HG02588 (cell line): ENCODE measurements at regions not wholly inside any gene's neighbourhood (a gene's known extent, or its start where the extent isn't known, plus 50 kb on each side); places are given as distances from the start of the nearest gene placed in this dataset.

ENCODE experiments used
- ATAC-seq: cut with Tn5 transposase; IDR thresholded peaks from one replicate; pipeline ENCODE4 v1.9.1; 2021; ENCODE audit warnings: mild to moderate bottlenecking, moderate library complexity; ENCODE audit not compliant: unreplicated experiment

DNA sequence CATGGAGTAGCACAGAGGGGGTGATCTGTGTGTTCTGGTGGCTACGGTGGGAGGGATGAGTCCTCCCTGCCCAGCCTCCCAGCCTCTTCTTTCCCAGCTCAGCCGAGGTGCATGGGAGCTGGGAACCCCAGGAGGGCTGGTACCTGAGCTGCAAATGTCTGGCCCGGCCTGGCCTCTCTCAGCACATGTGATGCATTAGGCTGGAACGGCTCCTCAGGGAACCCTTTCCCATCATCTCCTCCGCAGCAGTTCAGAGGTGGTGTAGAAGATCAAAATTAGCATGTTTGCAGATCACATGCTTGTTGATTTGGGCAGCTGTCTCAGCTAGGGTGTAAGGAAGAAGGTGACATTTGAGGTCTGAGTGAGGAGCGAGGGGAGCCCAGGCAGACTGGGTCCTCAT, 126.6 kb downstream of the EMX2 start:
- no peak for ATAC-seq

DNA sequence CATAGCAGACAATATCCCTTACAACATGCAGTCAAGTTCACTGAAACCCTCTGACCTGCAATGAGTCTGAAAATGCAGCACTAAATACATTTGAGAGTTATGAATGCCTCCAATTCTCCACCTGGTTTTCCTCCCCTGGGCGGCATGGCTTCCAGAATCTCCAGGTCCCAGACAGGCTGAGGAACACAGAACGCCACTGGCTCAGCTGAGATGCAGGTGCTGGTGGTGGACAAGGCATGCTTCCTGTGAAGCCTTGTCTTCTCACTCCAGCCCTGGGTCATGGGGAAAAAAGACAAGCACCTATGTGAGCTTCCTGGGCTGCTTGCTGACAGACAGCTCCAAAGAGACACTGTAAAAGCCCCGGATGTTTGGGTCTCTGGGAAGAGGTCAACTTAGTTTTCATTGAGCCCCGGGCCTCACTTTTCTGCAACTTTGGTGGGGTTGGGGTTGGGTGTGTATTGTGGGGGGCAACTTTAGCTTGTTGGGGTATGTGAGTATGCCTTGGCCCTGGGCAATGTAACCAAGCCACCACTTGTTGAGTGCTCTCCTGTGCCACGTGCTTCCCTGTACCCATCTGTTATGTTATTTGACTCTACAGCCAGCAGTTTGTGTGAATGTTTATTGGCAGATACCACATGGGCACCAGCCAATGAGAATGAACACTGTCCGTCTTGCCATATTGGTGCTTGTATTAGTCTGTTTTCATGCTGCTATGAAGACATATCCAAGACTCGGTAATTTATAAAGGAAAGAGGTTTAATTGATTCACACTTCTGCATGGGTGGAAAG, 127.8 kb downstream of the EMX2 start:
- no peak for ATAC-seq

DNA sequence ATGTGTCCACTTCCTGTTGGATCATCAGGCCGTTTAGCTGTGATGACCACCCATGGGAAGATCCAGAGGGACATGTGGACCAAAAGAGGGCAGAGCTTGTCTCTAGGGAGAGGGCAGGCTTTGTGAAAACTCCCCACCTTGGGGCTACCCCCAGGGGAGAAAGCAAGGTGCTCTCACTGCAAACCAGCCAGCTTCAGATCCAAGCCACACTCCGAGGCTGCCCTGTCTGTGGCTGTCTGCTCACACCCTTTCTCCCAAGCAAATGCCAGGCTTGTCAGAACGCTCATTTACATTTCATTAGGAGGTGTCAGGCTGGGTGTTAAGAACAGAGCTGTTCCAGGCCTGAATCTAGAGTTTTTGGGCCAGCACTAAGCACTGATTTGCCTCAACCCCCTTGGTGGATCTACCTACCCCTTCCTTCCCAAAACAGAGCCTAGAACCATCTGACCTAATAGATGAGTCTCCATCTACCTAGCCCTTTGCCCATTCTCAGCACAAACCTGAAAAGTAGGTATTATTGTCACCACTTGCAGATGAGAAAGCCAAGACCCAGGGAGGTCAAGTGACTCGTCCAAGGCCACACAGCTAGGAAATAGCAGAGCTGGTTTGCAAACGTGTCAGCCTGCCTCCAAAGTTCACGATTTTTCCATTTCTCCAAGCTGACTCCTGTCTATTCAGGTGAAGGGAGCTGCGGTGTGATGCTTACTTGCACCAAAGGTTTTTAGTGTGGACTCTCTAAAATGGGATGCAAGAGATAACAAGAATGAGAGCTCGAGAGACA, 130.9 kb downstream of the EMX2 start:
- no peak for ATAC-seq

DNA sequence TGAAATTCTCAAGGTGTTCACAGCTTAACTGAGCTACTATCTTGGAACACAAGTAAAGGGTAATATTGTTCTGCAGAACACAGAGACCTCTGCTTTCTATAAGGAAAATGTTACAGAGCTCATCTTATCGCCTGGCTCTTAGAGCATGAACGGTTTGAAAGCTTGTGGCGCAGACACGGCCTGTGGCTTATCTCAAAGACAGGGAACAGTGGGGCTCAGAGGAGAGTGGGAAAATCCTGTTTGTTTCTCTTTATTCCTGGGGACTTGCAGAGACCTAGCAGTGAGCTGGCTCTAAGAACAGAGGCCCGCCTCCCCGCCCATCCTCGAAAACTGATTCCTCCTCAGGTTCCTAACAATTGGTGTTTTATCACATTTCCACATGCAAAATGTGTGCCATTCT, 131.7 kb downstream of the EMX2 start:
- no peak for ATAC-seq

DNA sequence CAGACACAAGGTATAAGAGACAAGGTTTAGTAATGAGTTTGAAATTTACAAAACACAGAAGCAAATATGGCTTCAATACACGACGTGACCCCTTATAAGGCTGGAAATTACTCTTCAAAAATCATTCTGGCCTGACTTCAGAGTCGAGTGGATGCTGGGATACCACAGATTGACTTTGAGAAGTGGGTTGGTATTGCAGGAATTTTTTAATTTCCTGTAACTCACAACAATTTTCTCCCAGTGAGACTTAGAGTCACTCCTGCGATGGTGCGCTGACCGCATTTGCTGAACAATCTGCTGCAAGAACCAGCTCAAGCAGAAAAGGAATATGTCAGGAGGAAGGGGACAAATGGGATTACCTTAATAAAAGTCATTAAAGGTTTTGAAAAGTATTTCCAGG, 132.1 kb downstream of the EMX2 start:
- ATAC-seq = no peak

DNA sequence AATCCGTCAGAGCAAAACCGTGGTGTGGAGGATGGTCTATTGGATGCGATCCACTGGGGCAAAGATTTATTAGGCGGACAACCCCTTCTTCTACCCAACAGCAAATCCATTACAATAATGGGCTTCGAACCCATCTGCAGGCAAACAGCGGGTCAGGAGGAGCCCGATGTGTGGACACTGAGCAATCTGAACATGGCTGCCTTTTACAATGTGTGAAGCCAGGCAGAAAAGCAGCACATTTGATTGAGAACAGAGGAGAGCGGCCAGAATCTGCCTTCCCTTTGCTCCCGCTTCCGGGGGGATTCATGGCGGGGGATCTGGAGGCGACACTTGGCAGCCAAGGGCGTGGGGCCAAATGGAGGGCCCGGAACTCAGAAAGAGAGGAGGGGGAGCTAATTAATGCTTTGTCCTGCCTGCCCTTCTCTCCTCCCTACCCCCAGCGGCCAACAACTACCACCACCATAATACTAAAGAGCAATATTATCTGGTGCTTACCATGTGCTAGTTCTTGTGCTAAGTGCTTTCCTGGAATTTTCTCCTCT, 133.0 kb downstream of the EMX2 start:
- no peak for ATAC-seq

DNA sequence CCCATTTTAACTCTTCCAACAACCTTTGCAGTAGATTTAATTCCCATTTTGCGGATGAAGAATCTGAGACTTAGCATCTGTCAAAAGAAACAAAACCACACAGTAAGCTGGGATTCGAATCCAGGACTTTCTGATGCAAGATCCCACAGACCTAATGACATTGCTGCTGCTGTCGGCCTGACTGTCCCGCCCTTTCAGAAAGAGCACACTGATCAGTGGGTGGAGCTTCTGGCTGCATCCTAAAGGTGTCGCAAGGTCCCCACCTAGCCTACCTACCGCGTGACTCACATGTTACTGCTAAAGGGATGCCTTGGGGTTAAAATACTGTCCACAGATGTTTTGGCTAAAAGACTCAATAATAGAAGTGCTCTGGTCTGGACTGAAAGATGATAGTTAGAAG, 134.7 kb downstream of the EMX2 start:
- no peak for ATAC-seq

DNA sequence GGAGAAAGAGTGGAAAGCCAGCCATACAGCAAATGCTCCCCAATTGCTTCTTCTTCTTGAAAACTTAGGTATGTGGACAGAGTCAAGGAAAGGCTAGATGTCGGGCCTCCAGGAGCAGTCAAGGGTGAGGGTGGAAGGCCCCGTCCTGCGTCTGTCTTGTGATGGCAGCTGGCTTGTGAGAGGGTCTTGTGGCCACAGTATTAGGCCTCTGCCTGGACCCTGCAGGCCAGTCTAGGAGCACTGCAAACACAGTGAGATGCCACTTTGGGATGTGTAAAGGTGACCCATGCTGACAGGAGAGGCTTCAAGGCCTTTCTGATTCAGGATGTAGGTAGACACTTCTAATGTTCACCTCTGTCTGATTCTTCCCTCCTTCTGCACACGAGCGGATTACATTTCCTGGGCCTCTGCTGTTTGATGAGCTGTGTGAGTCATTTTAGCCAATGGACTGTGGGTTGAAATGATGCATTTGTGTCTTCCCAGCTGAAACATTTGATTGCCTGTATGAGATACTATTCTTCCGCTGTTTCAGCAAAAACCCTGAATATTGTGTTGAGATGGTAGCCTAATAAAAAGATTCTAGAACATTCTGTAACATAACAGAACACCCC, 135.4 kb downstream of the EMX2 start:
- no peak for ATAC-seq

DNA sequence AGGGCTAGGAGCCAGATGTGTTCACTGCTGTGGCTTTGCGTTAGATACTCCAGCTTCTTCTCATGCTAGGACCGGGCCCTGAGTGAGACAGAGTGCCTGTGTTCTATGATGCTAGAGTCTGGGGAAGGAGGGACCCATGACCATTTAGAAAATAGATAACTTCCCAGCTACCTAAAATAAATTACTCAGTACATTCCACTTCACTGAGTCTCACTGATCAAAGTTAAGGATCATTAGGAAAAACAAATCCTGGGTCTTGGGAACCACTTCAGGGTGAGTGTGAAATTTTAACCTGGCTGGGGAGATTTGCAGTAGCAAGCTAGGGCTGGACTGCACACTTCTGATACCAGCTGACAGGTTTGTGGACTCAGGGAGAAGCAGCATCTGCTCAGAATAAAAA, 138.1 kb downstream of the EMX2 start:
- ATAC-seq = no peak

DNA sequence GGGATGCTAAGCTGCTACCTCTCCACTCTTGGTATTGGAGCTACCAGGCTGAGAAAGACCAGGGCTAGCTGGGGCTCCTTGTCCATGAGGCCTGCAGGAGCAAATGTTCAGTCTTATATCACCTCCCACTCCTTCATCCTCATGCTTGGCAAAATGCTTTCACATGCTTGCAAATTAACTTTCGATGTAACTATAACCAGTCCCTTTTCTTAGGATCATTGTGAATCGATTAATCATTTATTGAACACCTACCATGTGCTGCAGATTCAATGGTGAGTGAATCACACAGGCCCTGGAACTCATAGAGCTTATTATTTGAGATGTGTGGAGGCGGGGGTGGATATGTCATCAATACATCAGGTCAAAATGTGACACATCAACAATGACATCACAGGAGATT, 138.6 kb downstream of the EMX2 start:
- ATAC-seq = no peak

DNA sequence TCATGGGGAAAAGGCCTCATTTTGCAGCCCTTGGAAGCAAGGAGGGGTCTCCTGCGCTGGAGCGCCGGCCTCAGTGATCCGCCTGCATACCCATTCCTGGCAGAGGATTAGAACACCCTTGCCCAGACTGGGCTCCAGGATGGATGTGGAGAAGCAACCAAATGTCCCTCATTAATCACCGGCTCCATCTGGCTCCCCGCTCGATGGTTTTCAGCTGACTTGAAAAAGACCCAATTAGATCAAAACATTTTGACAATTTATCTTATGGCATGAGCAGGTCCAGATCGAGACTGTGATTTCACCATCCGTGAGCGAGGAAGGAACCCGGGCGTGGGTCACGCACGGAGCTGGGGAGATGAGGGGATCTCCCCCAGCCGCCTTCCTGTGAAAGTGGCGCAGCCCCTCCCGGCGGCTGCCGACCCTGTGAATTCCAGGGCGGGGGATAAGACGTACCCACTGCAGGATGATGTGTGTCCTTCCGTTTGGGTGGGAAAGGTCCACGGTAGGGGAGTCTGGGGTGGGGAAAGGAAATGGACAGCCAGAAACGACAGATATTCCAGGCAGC, 141.6 kb downstream of the EMX2 start:
- no peak for ATAC-seq

DNA sequence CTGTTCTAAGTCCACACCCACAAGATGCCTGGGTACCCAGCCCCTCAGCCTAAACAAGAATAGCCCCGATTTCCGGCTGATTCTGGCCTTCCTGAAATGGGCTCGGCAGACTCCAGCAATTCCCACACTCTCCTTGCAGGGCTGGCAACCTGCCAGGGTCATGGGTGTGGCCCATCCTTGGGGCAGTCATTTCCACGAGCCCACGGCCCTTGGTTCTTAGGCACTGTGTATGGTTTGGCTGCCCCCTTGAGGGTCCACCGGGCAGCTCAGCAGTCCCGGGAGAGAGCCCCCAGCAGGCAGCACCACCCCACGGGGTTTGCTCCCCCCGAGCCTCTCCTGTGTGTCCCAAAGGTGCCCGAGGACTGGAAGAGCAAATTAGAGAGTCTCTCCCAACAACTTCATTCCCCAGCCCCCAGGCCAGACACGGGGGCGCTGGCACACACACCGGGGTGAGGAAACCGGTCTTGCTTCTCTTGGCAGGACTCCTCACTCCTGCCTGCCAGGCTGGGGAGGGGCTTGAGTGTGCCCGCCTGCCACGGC, 142.2 kb downstream of the EMX2 start:
- ATAC-seq = no peak

DNA sequence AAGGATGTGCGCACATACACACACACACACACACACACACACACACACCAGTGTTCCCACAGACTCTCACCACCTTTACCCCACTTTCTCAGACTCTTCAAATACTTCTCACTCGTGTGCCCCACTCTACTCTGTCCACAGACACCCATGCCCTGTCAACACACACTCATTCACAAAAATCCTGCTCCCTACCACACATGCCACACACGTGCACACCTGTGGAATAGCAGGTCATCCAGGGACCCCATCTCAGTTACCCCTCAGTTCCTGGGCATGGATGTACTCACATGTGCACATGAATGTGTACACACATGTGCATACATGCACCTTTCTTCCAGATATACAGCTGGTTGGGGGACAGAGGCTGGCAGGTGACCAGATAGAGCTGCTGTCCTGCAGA, 142.9 kb downstream of the EMX2 start:
- no peak for ATAC-seq

DNA sequence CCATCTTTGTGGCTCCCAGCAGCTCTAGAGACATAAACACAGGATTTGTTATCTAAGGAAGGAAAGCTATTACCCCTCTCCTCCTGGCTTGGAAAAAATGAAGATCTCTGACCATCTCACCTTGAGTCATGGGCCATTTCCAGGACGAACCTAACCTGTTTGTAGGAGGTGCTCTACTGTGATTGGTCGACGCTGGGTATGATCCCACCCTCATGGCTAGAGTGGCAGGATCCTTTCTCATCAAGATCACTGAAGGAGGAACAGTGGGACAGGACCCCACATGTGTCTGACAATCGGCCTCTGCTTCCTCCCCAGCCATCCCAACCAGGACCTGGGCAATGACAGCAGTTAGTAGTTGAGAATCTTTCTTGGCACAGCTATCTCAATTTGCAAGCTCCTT, 144.1 kb downstream of the EMX2 start:
- ATAC-seq = no peak

DNA sequence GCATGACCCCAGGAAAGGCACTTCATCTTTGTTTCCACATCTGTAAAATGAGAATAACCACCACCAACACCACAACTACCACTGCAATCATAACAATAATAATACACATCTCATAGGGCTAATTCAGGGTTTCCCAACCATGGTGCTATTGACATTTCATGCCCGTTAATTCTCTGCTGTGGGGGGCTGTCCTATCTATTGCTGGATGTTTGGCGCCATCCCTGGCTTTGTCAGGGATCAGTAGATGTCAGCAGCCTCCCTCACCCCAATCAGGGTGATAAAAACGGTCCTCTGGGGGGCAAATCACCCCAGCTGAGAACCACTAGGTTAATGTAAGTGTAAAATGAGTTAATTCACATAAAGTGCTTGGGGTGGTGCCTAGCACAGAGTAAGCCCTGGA, 145.8 kb downstream of the EMX2 start:
- no peak for ATAC-seq

DNA sequence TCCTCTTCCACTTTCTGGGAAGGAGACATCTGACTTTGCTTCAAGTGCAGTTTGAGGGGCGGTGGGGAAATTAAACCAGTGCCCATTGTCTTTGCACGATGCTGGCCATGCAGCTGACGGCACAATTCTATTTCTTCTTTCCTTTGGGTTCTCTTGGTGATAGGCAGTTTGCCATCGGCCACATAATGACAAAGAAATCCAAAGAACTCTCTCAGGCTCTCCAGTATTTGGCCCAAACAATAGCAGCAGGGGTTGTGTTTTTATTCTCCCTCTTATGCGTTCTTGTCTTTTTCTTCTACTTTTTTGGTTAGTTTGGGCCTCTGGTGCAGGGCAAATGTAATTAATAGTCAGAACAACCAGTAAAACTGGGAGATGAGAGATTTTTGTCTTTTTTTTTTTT, 147.0 kb downstream of the EMX2 start:
- ATAC-seq = no peak

DNA sequence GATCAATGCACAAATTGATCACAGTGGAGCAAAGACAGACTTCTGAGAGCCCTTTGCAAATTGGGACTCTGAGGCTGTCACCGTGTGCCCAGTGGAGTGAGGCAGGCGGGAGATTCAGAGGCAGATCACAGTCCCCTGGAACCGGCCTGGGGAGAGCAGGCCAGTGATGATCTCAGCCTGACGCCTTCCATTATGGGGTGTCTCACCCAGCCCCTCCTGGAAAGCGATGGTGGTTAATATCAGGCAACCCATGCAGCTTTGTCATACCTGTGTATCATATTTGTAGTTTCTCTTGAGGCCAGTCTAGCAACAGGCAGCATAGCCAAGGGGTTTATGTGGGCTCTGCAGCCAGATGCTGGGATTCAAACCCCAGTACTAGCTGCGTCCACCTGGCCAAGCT, 147.8 kb downstream of the EMX2 start:
- no peak for ATAC-seq

DNA sequence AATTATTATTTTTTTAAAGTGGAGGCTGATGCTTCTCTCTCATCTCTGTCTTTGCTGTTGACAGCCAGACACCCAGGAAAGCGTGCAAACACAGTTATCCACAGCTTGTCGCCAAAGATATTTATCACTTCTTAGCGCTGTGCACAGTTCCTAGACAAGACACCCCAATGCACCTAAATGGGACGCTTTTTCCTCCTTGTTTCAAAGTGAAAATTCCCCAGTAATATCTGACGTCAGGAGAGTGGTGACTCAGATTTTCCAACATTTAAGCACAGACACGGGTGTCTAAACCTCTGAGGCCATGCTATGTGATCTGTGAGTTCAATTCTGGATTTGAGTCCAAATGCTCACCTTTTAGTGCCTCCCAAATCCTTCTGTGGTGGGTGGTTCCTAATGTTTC, 151.6 kb downstream of the EMX2 start:
- ATAC-seq = no peak

DNA sequence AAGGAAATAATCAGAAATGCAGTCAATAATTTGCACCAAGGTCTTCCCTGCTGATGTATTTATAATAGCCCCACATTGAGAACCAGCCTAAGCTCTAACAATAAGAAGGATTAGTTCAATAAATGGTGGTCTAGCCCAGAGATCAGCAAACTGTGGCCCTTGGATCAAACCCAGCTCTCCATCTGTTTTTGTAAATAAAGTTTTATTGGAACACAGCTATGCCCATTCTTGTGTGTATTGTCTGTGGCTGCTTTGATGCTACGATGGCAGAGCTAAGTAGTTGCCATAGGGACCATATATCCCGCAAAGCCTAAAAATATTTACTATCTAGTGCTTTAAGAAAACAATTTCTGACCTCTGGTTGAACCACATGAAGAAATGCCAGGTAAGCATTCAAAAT, 154.9 kb downstream of the EMX2 start:
- no peak for ATAC-seq

DNA sequence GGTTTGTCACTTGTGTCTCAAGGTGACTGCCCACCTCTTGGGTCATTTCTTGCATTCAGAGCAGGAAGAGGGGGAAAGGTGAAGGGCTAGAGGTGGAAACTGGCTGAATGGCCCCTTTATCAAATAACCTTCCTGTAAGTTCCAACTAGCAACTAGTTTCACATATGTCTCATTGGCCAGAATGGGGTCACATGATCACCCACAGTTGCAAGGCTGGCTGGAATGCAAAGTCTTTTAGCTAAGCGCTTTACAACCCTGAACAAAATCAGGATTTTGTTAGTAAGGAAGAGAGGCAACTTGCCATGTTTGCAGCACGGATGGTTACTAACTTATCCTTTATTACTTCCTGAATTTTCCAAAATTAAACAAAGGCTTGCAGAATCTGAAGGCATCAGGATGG, 156.3 kb downstream of the EMX2 start:
- no peak for ATAC-seq

DNA sequence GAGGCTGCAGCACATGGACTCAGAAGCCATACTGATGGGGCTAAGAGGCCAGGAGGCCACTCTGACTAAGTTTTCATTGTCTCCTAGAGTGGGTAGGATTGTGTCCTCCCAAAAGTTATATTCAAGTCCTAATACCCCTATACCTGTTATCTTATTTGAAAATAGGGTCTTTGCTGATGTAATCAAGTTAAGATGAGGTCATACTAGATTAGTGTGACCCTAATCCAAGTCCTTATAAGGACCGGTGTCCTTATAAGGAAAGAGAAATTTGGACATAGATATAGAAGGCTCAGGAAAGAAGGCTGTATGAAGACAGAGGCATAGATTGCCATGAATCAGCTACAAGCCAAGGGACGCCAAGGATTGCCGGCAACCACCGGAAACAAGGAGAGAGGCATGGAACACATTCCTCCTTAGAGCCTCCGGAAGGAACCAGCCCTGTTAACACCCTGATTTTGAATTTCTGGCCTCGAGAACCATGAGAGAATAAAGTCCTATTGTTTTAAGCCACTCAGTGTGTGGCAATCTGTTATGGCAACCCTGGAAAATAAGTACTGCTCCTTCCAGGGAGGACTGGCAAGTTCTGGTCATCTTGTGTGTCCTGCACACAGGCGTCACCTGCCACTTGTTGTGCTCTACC, 157.0 kb downstream of the EMX2 start:
- ATAC-seq = no peak
